SU-DHL-6 (cell line): ENCODE measurements at regions not wholly inside any gene's neighbourhood (a gene's known extent, or its start where the extent isn't known, plus 50 kb on each side); places are given as distances from the start of the nearest gene placed in this dataset.

Experiments
- H2AFZ ChIP-seq: fragments of 200-600 bp; sonication (generic); 2 replicates; pipeline ENCODE4 v1.6.1; 2014; ENCODE audit warnings: low read depth, mild to moderate bottlenecking, moderate library complexity, mixed read lengths, antibody characterized with exemption, low read length; ENCODE audit not compliant: severe bottlenecking
- H3F3A ChIP-seq: fragments of 200-600 bp; shearing (Covaris generic); 2 replicates; pipeline ENCODE4 v1.6.0; 2016; ENCODE audit warnings: antibody characterized with exemption, mild to moderate bottlenecking; ENCODE audit not compliant: insufficient read depth
- H3K27ac ChIP-seq: fragments of 200-600 bp; sonication (generic); 2 replicates; pipeline ENCODE4 v1.5.1; 2016; ENCODE audit warnings: low read depth, mild to moderate bottlenecking, low read length, moderate library complexity, mixed read lengths
- H3K27me3 ChIP-seq: fragments of 200-600 bp; sonication (generic), shearing (Covaris generic); 2 replicates; pipeline ENCODE4 v1.6.0; 2014; ENCODE audit warnings: mild to moderate bottlenecking, low read length
- H3K36me3 ChIP-seq: fragments of 200-600 bp; sonication (generic); 2 replicates; pipeline ENCODE4 v1.6.1; 2014; ENCODE audit warnings: mild to moderate bottlenecking, low read length, mixed read lengths
- H3K4me2 ChIP-seq: fragments of 300-600, 200-600 bp; shearing (Covaris generic), sonication (generic); 2 replicates; pipeline ENCODE4 v1.6.0; 2014; ENCODE audit warnings: low read length, low read depth, mild to moderate bottlenecking; ENCODE audit not compliant: poor library complexity, severe bottlenecking
- H3K4me3 ChIP-seq: fragments of 200-600 bp; sonication (generic); 2 replicates; pipeline ENCODE4 v1.5.1; 2014; ENCODE audit warnings: antibody characterized with exemption, low read length, mild to moderate bottlenecking, mixed read lengths; ENCODE audit not compliant: insufficient read depth, poor library complexity, severe bottlenecking
- H3K79me2 ChIP-seq: fragments of 200-600 bp; sonication (generic); 2 replicates; pipeline ENCODE4 v1.6.1; 2014; ENCODE audit warnings: mild to moderate bottlenecking, low read length, moderate library complexity; ENCODE audit not compliant: insufficient read depth
- H3K9ac ChIP-seq: fragments of 200-600 bp; sonication (generic); 2 replicates; pipeline ENCODE4 v1.7.0; 2014; ENCODE audit warnings: mild to moderate bottlenecking, low read length
- H3K9me2 ChIP-seq: fragments of 200-600 bp; sonication (generic); replicated peaks from 2 replicates; pipeline ENCODE4 v1.6.1; 2014; ENCODE audit warnings: low read length; ENCODE audit not compliant: insufficient read depth
- H3K9me3 ChIP-seq: fragments of 200-600 bp; sonication (generic); 2 replicates; pipeline ENCODE4 v1.6.1; 2014; ENCODE audit warnings: low read length, mixed read lengths; ENCODE audit not compliant: insufficient read depth
- H4K20me1 ChIP-seq: fragments of 200-600 bp; sonication (generic); 2 replicates; pipeline ENCODE4 v1.6.1; 2014; ENCODE audit warnings: low read depth, mild to moderate bottlenecking, antibody characterized with exemption, low read length, moderate library complexity, mixed read lengths
- EZH2phosphoT487 ChIP-seq: fragments of 200-600 bp; sonication (generic), shearing (Covaris generic); conservative IDR thresholded peaks from 2 replicates; pipeline ENCODE4 v1.6.1; 2018; ENCODE audit warnings: mild to moderate bottlenecking, antibody characterized with exemption, low read length, moderate library complexity, mixed read lengths
- TF ChIP-seq, protein P1 (sequence below): fragments of 200-600 bp; sonication (generic); IDR thresholded peaks from one replicate; pipeline ENCODE4 v1.5.1; 2017; ENCODE audit warnings: antibody characterized with exemption, mild to moderate bottlenecking, low read length, moderate library complexity; ENCODE audit not compliant: insufficient read depth, poor library complexity, severe bottlenecking

DNA sequence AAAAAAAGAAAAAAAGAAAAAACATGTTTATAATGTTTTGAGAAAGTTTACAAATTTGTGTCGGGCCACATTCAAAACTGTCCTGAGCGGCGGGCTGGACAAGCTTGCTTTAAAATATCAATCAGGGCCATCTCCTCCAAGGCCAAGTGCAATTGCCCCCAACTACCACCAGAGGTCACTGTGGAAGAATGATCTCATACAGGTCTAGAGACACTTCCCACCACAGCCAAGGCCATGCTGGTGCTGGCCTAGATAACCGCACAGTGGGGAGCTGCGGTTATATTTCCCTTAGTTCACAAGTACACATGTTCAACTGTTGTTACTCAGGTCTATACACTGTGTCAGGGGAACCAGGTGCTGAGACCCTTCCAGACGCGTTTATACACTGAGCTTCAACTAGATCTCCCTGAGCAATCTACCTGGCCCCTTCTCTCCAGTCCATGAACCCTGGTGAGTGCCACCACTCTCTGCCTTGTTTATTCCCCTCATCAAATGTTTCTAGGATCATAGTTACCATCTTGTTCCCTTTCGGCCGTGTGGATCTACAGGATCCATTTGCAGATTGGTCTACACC, 83.8 kb upstream of the CCL2 start:
- H3K9ac ChIP-seq, result no peak overlapping the region

DNA sequence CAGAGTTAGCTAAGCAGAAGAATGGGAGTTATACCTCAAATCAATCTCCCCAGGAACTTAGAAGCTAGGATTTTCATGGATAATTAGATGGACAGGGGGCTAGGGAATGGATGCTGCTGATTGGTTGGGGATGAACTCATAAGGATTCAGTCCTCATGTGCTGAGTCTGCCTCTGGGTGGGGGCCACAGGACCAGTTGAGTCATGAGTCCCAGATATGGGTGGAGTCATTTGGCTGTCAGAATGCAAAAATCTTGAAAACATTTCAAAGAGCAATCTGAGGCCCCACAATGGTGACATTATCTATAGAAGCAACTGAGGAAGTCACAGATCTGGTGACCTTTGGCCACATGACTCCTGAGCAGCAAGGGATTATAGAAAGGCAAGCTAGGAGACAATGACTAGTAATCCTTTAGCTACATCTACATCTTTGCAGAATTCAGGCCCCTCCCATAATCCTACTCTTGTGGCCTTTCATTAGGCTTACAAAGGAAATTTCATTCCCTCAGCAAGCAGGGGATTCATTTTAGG, 82.6 kb upstream of the CCL2 start:
- H3F3A ChIP-seq, result no peaks in the 10 kb centered on the region
- no peak overlapping the region for H3K4me3 ChIP-seq
- H3K9me3 ChIP-seq, result no peaks in the 10 kb centered on the region
- H3K36me3 ChIP-seq, result no peaks in the 10 kb centered on the region
- no peaks in the 10 kb centered on the region for H3K9me2 ChIP-seq
- no peak overlapping the region for H3K27ac ChIP-seq
- TF ChIP-seq, protein P1, sequence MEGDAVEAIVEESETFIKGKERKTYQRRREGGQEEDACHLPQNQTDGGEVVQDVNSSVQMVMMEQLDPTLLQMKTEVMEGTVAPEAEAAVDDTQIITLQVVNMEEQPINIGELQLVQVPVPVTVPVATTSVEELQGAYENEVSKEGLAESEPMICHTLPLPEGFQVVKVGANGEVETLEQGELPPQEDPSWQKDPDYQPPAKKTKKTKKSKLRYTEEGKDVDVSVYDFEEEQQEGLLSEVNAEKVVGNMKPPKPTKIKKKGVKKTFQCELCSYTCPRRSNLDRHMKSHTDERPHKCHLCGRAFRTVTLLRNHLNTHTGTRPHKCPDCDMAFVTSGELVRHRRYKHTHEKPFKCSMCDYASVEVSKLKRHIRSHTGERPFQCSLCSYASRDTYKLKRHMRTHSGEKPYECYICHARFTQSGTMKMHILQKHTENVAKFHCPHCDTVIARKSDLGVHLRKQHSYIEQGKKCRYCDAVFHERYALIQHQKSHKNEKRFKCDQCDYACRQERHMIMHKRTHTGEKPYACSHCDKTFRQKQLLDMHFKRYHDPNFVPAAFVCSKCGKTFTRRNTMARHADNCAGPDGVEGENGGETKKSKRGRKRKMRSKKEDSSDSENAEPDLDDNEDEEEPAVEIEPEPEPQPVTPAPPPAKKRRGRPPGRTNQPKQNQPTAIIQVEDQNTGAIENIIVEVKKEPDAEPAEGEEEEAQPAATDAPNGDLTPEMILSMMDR, result no peak
- no peak for TF ChIP-seq EZH2phosphoT487
- no peaks in the 10 kb centered on the region for H3K27me3 ChIP-seq
- no peaks in the 10 kb centered on the region for H4K20me1 ChIP-seq
- no peak overlapping the region for H3K4me2 ChIP-seq
- H3K9ac ChIP-seq, result no peak overlapping the region
- H2AFZ ChIP-seq, result no peak overlapping the region
- H3K79me2 ChIP-seq, result no peaks in the 10 kb centered on the region

More for the DNA sequence above, 83.8 kb upstream of the CCL2 start:
- no peaks in the 10 kb centered on the region for H3K9me3 ChIP-seq
- H3K79me2 ChIP-seq, result no peaks in the 10 kb centered on the region
- H3K27ac ChIP-seq, result no peak overlapping the region
- H4K20me1 ChIP-seq, result no peaks in the 10 kb centered on the region
- no peak overlapping the region for H3K4me3 ChIP-seq
- H3K27me3 ChIP-seq, result no peaks in the 10 kb centered on the region
- H3K4me2 ChIP-seq, result no peak overlapping the region
- no peaks in the 10 kb centered on the region for H3K36me3 ChIP-seq
- no peaks in the 10 kb centered on the region for H3F3A ChIP-seq
- no peaks in the 10 kb centered on the region for H3K9me2 ChIP-seq
- no peak overlapping the region for H2AFZ ChIP-seq
- TF ChIP-seq, protein P1, result peak; percentile 64
- no peak for TF ChIP-seq EZH2phosphoT487

DNA sequence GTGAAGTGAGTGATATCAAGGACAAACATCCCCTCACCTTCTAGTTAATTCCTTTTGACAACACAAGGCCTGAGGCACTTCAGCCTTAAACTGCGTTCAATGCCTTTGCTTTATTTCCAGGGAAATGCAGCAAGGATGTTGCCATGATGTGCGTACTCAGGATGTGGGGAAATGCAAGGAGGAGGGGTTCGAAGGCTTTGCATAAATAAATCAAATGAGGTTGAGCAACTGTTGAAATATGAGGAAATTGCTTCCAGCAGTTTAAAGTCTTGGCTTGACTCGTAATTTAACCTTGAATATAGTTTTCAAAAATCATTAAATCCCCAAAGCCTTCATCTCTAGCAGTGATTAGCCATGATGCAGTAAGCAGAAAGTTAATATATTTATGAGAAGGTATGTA, 81.8 kb upstream of the CCL2 start:
- no peak overlapping the region for H3K9ac ChIP-seq
- H3K27me3 ChIP-seq, result no peaks in the 10 kb centered on the region
- no peaks in the 10 kb centered on the region for H3K79me2 ChIP-seq
- H3K4me3 ChIP-seq, result no peak overlapping the region
- no peak overlapping the region for H2AFZ ChIP-seq
- no peaks in the 10 kb centered on the region for H3K9me3 ChIP-seq
- TF ChIP-seq EZH2phosphoT487, result no peak
- TF ChIP-seq, protein P1, result no peak
- no peak overlapping the region for H3K4me2 ChIP-seq
- H3F3A ChIP-seq, result no peaks in the 10 kb centered on the region
- no peak overlapping the region for H3K27ac ChIP-seq
- H3K9me2 ChIP-seq, result no peaks in the 10 kb centered on the region
- H4K20me1 ChIP-seq, result no peaks in the 10 kb centered on the region
- H3K36me3 ChIP-seq, result no peaks in the 10 kb centered on the region

DNA sequence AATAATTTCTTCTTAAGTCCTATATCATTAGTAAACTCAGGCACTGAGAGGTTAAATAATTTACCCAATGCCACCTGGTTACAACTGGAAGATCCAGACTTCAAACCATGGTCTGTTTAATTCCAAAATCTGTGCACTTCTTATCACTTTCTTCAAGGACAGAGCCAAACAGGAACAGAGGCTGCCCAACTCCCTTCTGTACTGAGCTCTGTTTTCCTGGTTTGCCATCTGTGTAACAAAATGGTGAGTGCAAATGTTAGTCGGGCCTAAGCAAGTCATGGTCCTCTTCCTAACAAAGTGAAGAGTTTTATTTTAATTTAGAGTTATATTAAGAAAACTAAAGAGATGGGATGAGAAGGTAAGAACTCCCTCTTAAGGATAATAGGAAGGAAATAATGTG, 80.6 kb upstream of the CCL2 start:
- no peak overlapping the region for H3K4me2 ChIP-seq
- no peaks in the 10 kb centered on the region for H4K20me1 ChIP-seq
- H3K9me3 ChIP-seq, result no peaks in the 10 kb centered on the region
- H3K4me3 ChIP-seq, result no peak overlapping the region
- no peak overlapping the region for H2AFZ ChIP-seq
- no peaks in the 10 kb centered on the region for H3F3A ChIP-seq
- no peaks in the 10 kb centered on the region for H3K79me2 ChIP-seq
- no peaks in the 10 kb centered on the region for H3K27me3 ChIP-seq
- H3K9me2 ChIP-seq, result no peaks in the 10 kb centered on the region
- H3K36me3 ChIP-seq, result no peaks in the 10 kb centered on the region
- H3K9ac ChIP-seq, result no peak overlapping the region
- TF ChIP-seq, protein P1, result no peak
- TF ChIP-seq EZH2phosphoT487, result no peak
- no peak overlapping the region for H3K27ac ChIP-seq
